A204.1 (cell line): ENCODE measurements at regions not wholly inside any gene's neighbourhood (a gene's known extent, or its start where the extent isn't known, plus 50 kb on each side); places are given as distances from the start of the nearest gene placed in this dataset.

Source experiments
- FAIRE-seq: peaks from 2 replicates; lab custom pipeline; 2012; peaks lifted over from hg19 to GRCh38; lab: Jason Lieb, UNC

DNA sequence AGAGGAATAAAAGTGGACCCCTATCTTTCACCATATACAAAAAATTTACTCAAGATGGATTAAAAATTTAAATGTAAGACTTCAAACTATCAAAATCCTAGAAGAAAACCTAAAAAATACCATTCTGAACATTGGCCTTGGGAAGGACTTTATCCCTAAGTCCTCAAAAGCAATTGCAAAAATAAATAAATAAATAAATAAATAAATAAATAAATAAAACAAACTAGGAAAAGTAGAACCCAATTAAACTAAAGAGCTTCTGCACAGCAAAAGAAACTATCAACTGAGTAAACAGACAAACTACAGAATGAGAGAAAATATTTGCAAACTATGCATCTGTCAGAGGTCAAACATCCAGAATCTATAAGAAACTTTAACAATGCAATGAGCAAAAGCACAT, 874.9 kb upstream of the PCDH20 start:
- no peak for FAIRE-seq

DNA sequence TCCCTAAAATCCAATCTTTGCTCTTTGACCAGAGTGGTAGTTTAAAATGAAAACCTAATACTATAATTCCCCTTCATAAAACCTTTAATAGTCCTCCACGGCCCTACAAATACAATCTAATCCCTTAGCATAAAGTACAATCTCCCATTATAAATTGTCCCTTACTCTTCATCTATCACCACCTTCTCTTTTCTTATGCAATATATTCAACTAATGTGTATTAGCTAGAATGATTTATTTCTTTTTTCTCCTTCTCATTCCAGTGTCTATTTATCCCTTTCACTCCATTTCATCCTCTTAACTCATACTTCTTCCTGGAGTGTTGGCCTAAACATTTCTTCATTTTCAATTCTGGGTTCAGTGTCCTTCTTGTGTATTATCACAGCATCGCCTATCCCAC, 872.1 kb upstream of the PCDH20 start:
- no peak for FAIRE-seq

DNA sequence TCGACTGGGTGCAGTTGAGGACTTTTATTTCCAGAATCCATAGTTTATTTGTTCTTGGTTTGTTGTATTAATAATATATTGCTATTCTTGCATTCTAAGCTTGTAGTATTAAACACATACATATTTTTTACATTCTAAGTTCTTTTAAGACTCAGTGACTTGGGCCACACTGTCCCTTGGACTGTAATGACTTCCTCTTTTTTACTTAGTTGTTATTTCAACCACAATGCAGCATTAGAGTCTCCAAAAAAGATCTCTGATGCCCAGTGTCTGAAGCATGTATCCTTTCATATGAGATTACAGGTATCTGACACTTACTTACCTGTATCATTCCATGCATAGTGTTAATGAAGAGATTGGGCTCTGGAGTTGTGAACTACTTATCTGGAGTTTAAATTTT, 864.9 kb upstream of the PCDH20 start:
- FAIRE-seq = no peak

DNA sequence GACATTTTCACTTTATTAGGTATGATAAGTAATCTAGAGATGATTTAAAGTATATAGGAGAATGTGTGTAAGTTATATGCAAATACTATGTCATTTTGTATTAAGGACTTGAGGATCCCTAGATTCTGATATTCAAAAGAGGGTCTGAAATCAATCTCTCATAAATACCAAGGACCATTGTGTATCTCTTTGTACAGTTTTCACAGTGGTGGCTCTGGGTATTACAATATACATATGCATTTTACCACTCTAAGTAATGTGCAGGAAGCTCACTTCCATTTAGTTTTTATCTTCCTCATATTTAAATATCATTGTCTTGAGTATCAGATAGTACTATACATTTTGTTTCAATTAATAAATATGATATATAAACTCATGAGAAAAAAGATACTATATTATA, 862.6 kb upstream of the PCDH20 start:
- no peak for FAIRE-seq

DNA sequence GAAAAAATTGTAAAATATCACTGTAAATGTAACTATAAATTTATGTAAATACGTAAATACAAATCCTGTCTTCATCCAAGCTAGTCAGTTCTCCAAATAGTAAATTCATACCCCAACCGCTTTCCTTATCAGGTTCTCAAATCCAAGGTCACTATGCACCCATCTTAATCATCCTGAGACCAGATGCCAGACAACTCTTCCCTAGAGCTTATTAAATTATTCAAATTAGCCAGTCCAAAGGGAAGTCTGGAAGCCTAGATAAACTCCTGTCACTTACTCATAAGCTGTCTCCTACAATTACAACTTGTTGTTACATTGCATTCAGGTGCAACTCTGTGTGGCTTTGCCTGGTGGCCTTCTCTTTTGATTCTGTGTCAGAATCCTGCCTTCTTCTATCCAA, 836.1 kb upstream of the PCDH20 start:
- FAIRE-seq = no peak

DNA sequence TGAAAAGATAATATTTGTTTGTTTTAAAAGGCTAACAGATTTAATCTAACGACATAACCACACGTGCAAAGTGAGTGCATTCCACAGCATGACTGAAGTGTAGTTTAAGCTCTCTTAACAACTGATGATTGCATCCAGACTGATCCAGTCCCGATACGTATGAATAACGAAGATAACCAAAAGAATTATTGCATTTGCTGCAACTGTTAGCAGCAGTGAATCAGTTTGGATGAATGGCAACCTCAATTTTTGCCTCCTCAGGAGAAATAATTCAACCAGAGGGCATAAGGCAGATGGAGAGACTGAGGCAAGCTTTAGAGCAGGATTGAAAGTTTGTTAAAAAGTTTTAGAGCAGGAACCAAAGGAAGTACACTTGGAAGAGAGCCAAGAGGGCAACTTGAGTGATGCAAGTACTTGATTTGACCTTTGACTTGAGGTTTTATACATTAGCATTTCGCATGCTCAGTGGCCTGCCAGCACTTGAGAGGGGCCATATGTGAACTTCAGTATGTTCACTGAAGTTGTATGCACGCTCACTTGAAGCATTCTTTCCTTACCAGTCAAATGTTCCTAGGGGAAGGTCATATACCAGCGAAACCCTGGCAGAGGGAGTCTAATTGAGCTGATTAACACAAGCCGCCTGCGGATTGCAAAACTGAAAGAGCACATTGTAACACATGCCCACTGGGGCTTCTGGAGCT, 835.0 kb upstream of the PCDH20 start:
- FAIRE-seq = no peak

DNA sequence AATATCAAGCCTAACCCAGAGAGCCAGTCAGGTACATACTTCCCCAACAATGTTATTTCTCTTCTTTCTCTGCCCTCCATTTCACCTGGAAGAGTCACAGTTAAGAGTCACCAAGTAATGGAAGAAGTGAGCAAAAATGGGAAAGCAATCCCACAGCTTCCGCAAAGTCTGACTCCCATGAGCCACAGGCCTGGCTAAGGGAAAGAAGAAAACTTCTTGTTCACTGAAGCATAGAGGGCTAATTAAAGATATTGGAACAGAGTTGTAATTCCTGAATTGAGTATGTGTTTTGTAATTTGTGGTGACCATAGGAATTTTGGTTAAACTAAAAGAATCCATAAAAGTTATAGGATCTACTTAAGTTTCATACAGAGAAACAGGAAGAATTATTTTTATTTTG, 830.9 kb upstream of the PCDH20 start:
- no peak for FAIRE-seq

DNA sequence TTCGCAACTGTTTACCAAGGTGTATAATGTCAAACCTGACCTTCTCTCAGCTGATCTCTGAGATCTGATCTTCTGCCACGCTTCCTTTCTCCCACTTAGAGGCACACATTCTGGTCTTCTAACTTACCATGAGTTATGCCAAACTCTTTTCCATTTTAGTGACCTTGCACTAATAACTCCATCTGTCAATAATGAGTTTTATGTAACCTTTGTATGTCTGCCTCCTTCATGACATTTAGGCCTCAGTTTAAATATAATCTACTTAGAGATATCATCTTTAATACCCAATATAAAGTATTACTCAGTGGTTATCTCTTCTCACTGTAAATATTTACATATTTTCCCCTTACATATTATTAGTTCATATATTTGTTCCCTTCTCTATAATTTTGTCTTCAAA, 827.5 kb upstream of the PCDH20 start:
- no peak for FAIRE-seq

DNA sequence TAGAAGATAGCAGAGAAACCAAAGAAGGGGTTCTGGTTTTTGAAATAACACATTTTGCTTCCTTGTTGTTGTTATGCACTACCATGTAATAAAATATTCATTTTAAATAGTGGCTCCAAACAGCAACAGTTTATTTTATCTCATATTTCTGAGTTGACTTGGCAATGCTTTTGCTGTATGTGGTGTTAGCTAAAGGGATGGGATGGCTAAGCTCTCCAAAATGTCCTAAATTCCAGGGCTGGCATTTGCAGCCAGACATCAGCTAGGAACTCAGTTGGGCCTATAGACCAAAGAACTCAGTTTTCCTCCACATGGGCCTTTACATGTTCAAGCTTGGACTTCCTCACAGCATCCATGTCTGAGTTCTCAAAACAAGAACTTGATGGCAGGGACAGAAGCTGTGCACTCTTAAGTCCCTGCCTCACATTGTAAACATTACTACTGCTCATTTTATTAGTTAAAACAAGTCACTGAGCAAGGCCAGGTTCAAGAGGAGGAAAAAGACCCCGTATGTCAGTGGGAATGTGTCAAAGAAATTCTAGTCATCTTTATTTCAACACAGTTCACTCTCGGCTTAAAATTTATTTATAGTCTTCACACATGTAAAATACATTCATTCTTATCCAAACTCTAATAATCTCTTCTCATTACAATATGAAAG, 819.3 kb upstream of the PCDH20 start:
- FAIRE-seq = no peak

DNA sequence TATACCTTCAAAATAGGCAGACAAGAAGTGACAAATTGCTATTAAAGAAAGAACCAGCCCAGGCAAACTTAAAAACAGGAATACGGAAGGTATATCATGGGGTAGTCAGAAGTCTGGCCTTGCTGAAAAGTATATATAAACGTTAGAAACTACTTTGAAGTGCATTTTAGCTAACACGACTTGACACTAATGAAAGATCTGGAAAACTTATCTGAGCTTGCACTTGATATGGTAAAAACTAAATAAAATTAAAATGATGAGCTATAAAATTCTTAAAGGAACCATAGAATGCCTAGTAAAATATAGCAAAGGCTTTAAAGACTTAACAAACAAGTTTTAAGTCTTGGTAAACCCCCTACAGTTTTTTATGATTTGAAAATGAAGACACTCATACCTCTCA, 795.3 kb upstream of the PCDH20 start:
- FAIRE-seq = no peak

DNA sequence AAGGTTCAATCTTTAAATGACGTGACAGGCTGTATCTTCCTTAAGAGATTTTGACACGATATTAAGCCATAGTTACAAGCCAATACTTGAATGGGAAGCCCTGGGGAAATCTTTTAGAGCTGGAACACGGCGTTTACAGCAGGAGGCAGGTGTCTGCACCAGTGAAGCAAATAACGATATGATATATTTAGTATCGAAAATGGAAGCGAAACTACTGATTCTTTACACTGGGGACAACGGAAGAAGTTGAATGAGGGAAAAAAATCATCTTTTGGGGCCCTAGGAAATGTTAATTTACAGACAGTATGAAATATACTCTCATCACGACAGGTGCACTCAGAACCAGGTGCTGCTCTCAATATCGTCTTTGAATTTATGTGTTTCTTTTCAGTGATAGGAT, 793.9 kb upstream of the PCDH20 start:
- FAIRE-seq = no peak

DNA sequence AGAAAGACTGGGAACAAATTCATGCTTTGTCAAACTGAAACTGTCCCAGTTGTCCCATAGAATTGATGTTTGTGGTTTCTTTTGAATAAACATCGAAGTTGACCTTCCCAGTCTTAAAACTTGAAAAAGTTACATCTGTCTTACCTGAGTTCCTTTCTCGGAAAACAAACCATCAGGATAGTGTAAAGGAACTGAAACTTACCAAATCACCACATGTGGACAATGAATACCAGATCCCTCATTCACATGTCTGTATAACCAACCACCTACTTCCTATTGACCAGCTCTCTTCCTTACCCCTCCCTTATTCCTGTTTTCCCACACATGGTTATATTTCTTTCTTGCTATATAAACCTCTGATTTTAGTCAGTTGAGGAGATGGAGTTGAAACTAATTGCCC, 791.7 kb upstream of the PCDH20 start:
- FAIRE-seq = no peak

DNA sequence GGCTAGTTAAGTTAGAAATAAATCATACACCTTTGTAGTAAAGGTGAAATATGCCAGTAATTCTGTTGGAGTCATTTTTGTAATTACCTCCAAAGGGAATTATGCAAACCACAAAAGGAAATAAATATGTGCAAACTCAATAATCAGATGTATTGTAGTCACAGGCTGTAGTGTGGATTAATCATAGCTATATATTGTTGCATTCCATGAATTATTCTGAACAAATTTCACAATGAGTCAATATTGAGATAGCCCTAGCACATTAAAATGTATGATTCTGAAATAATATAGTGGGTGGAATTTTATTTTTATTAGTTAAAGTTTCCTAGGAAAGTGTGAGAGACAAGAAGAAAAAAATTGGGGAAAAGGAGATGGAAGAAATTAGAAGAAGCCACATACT, 790.5 kb upstream of the PCDH20 start:
- no peak for FAIRE-seq

DNA sequence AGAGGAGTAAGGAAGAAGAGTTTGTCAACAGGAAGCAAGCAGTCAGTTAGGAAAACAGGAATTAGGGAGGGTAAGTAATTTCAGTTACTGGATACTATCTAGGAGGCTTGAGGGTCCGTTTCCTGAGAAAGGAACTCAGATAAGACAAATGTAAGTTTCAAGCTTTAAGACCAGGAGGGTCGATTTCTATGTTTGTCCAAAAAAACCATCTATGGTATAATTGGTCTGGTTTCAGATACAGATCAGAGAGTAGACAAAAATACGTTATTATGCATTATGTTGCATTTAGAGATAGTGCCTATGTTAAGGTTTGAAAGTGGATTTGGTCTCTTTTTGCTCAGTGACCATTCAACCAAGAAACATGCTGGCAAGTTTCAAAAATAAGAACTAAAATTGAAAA, 789.6 kb upstream of the PCDH20 start:
- FAIRE-seq = no peak

DNA sequence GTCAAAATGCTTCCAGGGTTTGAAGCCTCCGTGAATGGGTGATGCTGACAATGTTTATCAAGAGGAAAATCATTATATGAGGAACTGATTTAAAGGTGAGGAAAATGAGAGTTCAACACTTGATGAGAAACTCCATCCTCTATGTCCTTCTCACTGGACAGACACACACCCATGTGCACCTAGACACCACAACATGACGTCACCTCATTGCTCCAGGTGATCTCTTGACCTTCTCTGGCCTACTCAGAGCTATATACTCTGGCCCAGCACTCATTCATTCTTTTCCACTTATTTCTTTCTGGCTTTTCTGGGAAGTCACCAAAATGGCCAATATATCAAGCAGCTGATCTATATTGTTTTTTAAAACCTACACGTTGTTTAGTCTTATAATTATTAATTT, 778.7 kb upstream of the PCDH20 start:
- FAIRE-seq = no peak

DNA sequence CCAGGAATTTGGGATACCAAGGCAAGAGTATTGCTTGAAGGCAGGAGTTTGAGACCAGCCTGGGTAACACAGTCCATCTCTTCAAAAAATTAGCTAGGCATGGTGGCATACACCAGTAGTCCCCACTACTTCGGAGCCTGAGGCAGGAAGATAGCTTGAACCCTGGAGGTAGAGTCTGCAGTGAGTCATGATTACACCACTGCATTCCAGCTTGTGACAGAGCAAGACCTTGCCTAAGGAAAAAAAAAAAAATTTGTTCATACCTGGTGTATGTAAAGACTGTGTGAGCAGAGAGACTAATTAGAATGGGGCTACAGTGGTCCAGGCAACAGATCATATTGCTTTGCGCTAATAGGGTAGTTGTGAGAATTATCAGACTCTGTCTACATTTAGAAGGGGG, 778.3 kb upstream of the PCDH20 start:
- no peak for FAIRE-seq

DNA sequence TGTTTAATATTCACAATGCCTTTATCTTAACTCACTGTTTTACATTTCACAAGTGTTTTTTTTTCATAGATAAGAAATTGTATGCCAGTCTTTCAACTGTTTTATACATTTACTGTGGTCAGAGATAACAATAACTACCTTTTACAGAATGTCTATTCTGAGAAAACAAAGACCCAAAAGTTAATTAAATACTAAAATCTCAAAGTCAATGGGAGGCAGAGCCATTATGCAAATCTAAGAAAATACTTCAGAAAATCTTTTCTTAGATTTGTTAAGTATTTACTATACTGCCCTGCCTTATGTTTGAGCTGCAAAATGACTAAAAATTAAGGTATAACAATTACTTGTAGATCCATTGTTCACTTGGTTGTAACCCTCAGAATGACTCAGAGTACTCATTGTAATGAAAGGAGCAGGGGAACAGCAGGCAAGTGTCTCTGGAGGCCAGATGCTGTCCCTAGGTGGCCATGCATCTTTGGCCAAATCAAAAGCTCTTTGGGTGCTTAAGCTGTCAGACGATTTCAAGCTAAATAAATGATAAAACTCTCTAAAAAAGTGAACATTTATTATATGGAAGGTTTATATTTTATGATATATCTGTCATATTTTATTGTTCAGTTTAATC, 770.1 kb upstream of the PCDH20 start:
- FAIRE-seq = no peak

DNA sequence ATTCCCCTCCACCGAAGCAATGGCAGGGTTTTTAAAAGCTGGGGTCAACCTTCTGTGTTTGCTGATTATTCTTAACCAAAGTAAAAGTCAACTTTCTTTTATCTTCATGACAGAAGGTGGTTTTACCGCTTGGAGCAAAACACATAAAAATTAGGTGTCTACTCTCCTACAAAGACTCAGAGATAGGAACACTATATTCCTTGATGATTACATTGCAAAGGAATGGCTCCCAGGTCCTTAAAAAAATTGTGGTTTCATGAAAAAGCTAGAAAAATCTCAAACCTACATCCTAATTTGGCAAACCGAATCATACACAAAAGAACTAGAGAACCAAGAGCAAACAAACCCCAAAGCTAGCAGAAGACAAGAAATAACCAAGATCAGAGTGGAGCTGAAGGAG, 760.4 kb upstream of the PCDH20 start:
- no peak for FAIRE-seq

DNA sequence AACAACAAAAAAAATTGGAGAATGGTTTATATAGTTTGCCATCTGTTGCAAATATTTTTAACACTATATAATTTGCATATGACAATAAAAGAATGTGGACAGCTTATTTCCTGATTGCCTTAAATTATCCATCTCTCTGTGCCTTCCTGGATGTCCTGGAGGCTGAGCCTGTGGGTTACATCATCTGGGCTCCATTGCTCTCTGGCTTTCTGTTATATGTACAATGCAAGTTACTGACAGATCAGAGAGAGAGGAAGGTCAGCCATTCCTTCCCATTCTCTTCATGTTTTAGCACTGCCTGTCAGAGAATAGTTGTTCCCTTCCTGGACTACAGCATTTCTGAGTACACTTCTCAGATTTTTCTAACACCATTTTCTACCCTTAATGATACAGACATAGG, 758.3 kb upstream of the PCDH20 start:
- no peak for FAIRE-seq

DNA sequence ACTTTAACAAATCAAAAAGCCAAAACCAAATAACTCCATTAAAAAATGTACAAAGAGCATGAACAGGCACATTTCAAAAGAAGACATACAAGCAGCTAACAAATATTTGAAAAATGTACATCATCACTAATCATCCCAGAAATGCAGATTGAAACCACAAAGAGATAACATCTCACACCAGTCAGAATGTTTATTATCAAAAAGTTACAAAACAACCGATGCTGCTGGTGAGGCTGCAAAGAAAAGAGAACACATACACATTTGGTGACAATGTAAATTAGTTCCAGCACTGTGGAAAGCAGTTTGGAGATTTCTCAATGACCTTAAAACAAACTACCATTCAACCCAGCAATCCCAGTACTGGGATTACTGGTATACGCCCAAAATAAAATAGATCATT, 756.0 kb upstream of the PCDH20 start:
- no peak for FAIRE-seq

DNA sequence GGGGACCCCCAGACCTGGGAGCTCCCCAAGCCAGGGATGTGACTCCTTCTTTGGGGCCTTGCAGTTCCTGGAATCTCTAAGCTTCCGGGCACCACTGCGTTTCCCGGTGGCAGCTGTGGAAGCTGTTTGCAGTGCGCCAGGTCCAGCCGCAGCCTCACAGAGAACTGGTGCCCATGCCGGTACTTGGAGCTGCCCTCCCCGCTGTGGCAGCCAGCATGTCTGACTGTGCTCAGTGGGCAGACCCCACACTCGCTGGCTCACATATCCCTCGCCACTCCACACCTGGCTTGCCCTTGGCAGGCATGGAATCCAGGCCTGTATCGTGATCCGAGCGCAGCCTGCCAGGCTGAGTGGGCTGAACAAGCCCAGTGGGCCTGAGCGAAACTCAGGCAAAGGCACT, 753.2 kb upstream of the PCDH20 start:
- FAIRE-seq = no peak

DNA sequence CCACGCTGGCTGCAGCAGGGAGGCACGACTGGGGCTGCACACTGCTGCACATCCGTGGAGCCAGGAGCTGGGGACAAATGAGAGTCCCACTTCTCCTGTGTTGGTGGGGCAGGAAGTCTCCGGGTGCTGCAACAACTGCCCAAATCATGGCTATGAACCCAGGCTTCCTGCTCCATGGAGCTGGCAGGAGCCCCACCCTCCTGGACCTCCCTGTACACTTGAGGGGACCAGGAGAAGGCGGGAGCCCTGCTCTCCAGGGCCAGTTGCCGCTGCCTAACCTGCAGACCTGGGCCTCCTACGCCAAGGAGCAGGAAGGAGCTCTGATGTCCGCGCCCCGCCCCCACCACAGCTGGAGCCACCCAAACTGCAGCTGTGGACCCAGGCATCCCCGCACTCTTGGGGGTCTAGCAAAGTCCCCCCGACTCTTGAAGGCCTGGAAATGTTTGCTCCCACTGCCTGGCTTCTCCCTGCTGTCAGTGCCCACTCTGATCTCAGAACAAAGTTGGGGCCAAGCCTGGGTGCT, 752.1 kb upstream of the PCDH20 start:
- no peak for FAIRE-seq

DNA sequence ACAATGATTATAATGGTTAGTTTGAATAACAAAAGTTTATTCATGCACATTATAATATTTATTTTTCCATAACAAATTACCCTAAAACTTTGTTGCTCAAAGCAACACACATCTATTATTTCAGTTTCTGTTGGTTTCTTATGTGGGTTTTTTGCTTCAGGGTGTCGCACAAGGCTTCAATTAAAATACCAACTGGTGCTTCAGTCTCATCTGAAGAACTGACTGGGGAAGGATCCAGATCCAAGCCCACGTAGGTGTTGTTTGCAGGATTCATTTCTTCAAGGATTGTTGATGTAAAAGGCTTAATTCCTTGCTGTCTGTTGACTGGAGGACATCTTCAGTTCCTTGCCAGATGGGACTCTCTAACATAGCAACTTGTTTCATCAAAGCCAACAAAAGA, 747.2 kb upstream of the PCDH20 start:
- FAIRE-seq = no peak

DNA sequence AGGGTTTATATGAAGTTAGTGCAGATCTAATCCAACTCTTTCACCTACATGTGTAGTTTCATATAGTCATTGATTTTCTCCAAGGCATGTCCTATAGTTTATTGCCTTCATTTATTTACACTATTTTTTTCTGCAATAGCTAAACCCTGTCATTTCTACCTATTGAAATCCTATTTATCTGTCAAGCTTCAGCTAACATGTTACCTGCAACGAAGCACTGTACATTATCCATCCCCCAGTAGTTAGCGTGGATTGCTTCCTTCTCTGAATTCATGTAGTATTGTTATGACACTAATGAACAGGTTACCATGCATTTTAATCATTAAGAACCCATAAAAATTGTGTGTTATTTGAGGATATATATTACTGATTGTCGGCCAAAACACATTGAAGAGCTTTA, 742.9 kb upstream of the PCDH20 start:
- no peak for FAIRE-seq
